HG03095 (cell line): ENCODE measurements at regions not wholly inside any gene's neighbourhood (a gene's known extent, or its start where the extent isn't known, plus 50 kb on each side); places are given as distances from the start of the nearest gene placed in this dataset.

ENCODE experiments used
- ATAC-seq: cut with Tn5 transposase; IDR thresholded peaks from one replicate; pipeline ENCODE4 v1.9.1; 2021; ENCODE audit warnings: moderate library complexity; ENCODE audit not compliant: unreplicated experiment

DNA sequence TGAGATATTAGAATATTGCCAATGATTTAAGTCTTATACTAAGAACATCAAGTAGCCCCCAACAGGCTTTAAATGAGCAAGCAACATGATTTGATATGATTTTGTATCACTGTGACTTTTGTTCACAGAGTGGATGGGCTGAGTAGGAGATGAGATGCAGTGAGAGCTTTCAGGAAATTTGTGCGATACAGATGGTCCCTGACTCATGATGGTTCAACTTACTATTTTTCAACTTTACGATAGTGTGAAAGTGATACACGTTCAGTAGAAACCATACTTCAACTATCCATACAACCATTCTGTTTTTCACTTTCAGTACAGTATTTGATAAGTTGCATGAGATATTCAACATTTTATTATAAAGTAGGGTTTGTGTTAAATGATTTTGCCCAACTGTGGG is 78.7 kb upstream of the NWD2 start:
- ATAC-seq: no peak

- ATAC-seq: no peak
Measured at GRCh38 chr4:37169956-37170355, 74.6 kb upstream of the NWD2 start.

DNA sequence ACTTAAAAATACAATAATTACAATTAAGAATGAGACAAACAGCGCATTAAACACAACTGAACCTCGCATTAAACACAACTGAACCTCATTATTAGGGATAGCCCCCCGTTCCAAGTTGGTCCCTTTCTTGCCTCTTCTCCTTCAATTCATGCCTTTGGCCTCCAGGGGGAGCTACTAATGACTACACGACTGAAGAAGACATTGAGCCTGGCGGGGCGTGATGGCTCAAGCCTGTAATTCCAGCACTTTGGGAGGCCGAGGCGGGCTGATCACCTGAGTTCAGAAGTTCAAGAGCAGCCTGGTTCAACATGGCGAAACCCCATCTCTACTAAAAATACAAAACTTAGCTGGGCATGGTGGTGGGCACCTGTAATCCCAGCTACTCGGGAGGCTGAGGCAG is 56.4 kb upstream of the NWD2 start:
- ATAC-seq: no peak
